ENCODE measurements at regions not wholly inside any gene's neighbourhood (a gene's known extent, or its start where the extent isn't known, plus 50 kb on each side); places are given as distances from the start of the nearest gene placed in this dataset.

GRCh38 chr5:171703146-171703545, 82.5 kb upstream of the SMIM23 start:
- ChIA-PET CTCF (interaction anchor here (1.1 kb wide), 1 partner anchor 155 kb away, joined by 3 read pairs; no protein-coding TSS in a partner anchor), POLR2A (no interaction called here)
- Mint-ChIP-seq H3K4me3 (no peak overlapping the region), H3K36me3 (no peaks in the 10 kb centered on the region), H3K27me3 (ENCODE audit: low read depth) (no peaks in the 10 kb centered on the region), H3K4me1 (no peaks in the 10 kb centered on the region), H3K9me3 (no peaks in the 10 kb centered on the region), H3K27ac (no peak overlapping the region)
- TF ChIP-seq OVOL2 (CRISPR knock-in tag; IDR thresholded peaks at IDR 0.05; ENCODE audit: borderline replicate concordance) = no peak
- TF ChIP-seq NR3C1 (CRISPR knock-in tag; conservative IDR thresholded peaks at IDR 0.05; ENCODE audit: low read depth) = no peak
- no peak for TF ChIP-seq ZNF317 (CRISPR knock-in tag; IDR thresholded peaks at IDR 0.05; ENCODE audit: borderline replicate concordance, low read depth)
- no peak for TF ChIP-seq ATF6 (CRISPR knock-in tag; IDR thresholded peaks at IDR 0.05)
- TF ChIP-seq, protein P1, sequence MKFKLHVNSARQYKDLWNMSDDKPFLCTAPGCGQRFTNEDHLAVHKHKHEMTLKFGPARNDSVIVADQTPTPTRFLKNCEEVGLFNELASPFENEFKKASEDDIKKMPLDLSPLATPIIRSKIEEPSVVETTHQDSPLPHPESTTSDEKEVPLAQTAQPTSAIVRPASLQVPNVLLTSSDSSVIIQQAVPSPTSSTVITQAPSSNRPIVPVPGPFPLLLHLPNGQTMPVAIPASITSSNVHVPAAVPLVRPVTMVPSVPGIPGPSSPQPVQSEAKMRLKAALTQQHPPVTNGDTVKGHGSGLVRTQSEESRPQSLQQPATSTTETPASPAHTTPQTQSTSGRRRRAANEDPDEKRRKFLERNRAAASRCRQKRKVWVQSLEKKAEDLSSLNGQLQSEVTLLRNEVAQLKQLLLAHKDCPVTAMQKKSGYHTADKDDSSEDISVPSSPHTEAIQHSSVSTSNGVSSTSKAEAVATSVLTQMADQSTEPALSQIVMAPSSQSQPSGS (CRISPR knock-in tag; IDR thresholded peaks at IDR 0.05; ENCODE audit: borderline replicate concordance, low read depth) = no peak
- no peak for ATAC-seq
- DNase-seq (ENCODE audit: low spot score) = no peak

GRCh38 chr5:171705036-171705435, 80.6 kb upstream of the SMIM23 start:
- DNase-seq (ENCODE audit: low spot score) = no peak
- Mint-ChIP-seq H3K4me1 (no peaks in the 10 kb centered on the region), H3K4me3 (no peak overlapping the region), H3K27ac (no peak overlapping the region), H3K9me3 (no peaks in the 10 kb centered on the region), H3K36me3 (no peaks in the 10 kb centered on the region), H3K27me3 (ENCODE audit: low read depth) (no peaks in the 10 kb centered on the region)
- no peak for ATAC-seq
- no peak for TF ChIP-seq SP1 (CRISPR knock-in tag; conservative IDR thresholded peaks at IDR 0.05)
- TF ChIP-seq, protein P2, sequence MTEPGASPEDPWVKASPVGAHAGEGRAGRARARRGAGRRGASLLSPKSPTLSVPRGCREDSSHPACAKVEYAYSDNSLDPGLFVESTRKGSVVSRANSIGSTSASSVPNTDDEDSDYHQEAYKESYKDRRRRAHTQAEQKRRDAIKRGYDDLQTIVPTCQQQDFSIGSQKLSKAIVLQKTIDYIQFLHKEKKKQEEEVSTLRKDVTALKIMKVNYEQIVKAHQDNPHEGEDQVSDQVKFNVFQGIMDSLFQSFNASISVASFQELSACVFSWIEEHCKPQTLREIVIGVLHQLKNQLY (CRISPR knock-in tag; IDR thresholded peaks at IDR 0.05) = no peak
- TF ChIP-seq GRHL2 (CRISPR knock-in tag; IDR thresholded peaks at IDR 0.05; ENCODE audit: insufficient replicate concordance, severe bottlenecking) = no peak
- TF ChIP-seq, protein P3, sequence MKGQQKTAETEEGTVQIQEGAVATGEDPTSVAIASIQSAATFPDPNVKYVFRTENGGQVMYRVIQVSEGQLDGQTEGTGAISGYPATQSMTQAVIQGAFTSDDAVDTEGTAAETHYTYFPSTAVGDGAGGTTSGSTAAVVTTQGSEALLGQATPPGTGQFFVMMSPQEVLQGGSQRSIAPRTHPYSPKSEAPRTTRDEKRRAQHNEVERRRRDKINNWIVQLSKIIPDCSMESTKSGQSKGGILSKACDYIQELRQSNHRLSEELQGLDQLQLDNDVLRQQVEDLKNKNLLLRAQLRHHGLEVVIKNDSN (CRISPR knock-in tag; IDR thresholded peaks at IDR 0.05) = no peak
- TF ChIP-seq ZNF512 (CRISPR knock-in tag; IDR thresholded peaks at IDR 0.05; ENCODE audit: borderline replicate concordance) = no peak
- TF ChIP-seq, protein P4, sequence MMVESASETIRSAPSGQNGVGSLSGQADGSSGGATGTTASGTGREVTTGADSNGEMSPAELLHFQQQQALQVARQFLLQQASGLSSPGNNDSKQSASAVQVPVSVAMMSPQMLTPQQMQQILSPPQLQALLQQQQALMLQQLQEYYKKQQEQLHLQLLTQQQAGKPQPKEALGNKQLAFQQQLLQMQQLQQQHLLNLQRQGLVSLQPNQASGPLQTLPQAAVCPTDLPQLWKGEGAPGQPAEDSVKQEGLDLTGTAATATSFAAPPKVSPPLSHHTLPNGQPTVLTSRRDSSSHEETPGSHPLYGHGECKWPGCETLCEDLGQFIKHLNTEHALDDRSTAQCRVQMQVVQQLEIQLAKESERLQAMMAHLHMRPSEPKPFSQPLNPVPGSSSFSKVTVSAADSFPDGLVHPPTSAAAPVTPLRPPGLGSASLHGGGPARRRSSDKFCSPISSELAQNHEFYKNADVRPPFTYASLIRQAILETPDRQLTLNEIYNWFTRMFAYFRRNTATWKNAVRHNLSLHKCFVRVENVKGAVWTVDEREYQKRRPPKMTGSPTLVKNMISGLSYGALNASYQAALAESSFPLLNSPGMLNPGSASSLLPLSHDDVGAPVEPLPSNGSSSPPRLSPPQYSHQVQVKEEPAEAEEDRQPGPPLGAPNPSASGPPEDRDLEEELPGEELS (CRISPR knock-in tag; IDR thresholded peaks at IDR 0.05) = no peak
- no peak for TF ChIP-seq SOX15 (CRISPR knock-in tag; IDR thresholded peaks at IDR 0.05)
- TF ChIP-seq, protein P5, sequence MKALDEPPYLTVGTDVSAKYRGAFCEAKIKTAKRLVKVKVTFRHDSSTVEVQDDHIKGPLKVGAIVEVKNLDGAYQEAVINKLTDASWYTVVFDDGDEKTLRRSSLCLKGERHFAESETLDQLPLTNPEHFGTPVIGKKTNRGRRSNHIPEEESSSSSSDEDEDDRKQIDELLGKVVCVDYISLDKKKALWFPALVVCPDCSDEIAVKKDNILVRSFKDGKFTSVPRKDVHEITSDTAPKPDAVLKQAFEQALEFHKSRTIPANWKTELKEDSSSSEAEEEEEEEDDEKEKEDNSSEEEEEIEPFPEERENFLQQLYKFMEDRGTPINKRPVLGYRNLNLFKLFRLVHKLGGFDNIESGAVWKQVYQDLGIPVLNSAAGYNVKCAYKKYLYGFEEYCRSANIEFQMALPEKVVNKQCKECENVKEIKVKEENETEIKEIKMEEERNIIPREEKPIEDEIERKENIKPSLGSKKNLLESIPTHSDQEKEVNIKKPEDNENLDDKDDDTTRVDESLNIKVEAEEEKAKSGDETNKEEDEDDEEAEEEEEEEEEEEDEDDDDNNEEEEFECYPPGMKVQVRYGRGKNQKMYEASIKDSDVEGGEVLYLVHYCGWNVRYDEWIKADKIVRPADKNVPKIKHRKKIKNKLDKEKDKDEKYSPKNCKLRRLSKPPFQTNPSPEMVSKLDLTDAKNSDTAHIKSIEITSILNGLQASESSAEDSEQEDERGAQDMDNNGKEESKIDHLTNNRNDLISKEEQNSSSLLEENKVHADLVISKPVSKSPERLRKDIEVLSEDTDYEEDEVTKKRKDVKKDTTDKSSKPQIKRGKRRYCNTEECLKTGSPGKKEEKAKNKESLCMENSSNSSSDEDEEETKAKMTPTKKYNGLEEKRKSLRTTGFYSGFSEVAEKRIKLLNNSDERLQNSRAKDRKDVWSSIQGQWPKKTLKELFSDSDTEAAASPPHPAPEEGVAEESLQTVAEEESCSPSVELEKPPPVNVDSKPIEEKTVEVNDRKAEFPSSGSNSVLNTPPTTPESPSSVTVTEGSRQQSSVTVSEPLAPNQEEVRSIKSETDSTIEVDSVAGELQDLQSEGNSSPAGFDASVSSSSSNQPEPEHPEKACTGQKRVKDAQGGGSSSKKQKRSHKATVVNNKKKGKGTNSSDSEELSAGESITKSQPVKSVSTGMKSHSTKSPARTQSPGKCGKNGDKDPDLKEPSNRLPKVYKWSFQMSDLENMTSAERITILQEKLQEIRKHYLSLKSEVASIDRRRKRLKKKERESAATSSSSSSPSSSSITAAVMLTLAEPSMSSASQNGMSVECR (CRISPR knock-in tag; IDR thresholded peaks at IDR 0.05; ENCODE audit: borderline replicate concordance) = no peak
- ChIA-PET POLR2A (no interaction called here), CTCF (interaction anchor here (0.6 kb wide), 1 partner anchor 54 kb away, joined by 4 read pairs; no protein-coding TSS in a partner anchor)

All from WTC11 (cell line).